Eye (tissue), 1 donor: ENCODE measurements at regions not wholly inside any gene's neighbourhood (a gene's known extent, or its start where the extent isn't known, plus 50 kb on each side); places are given as distances from the start of the nearest gene placed in this dataset.
A peak's percentile ranks its signal among the peaks of the same experiment; 100 is the strongest.
"Not testable (repeated sequence)": the region's sequence is repeated elsewhere in the genome, so short reads cannot be mapped to it uniquely, and the experiment has no call there.

ENCODE experiments used
- DNase-seq: peaks from one replicate; pipeline ENCODE4 v3.0.0-alpha.2; 2015

GRCh38 chr5:99553211-99553810 lies 624.5 kb upstream of the CHD1 start:
- DNase-seq: no peak

- no peak for DNase-seq
Observed at GRCh38 chr5:99544356-99544755, 615.5 kb upstream of the CHD1 start.

GRCh38 chr5:99543841-99544240 lies 615.0 kb upstream of the CHD1 start:
- DNase-seq: no peak

GRCh38 chr5:99534241-99534640 lies 605.4 kb upstream of the CHD1 start:
- not testable (repeated sequence) for DNase-seq

- not testable (repeated sequence) for DNase-seq
Observed at GRCh38 chr5:99521666-99522065, 592.9 kb upstream of the CHD1 start.

GRCh38 chr5:99515864-99516490 lies 587.2 kb upstream of the CHD1 start:
- DNase-seq: peak; percentile 33

GRCh38 chr5:99510237-99510866 lies 581.5 kb upstream of the CHD1 start:
- not testable (repeated sequence) for DNase-seq

GRCh38 chr5:99509064-99509463 lies 580.3 kb upstream of the CHD1 start:
- not testable (repeated sequence) for DNase-seq

- not testable (repeated sequence) for DNase-seq
Observed at GRCh38 chr5:99495456-99495855, 566.6 kb upstream of the CHD1 start.

- DNase-seq: not testable (repeated sequence)
Observed at GRCh38 chr5:99478450-99478849, 549.6 kb upstream of the CHD1 start.

GRCh38 chr5:99473328-99473727 lies 544.5 kb upstream of the CHD1 start:
- peak; percentile 14 for DNase-seq

GRCh38 chr5:99471726-99472125 lies 542.9 kb upstream of the CHD1 start:
- not testable (repeated sequence) for DNase-seq

GRCh38 chr5:99471178-99471577 lies 542.4 kb upstream of the CHD1 start:
- not testable (repeated sequence) for DNase-seq

- DNase-seq: not testable (repeated sequence)
Observed at GRCh38 chr5:99470636-99471035, 541.8 kb upstream of the CHD1 start.

- no peak for DNase-seq
Observed at GRCh38 chr5:99460701-99461100, 531.9 kb upstream of the CHD1 start.

GRCh38 chr5:99453196-99453595 lies 524.4 kb upstream of the CHD1 start:
- no peak for DNase-seq

GRCh38 chr5:99449786-99450185 lies 521.0 kb upstream of the CHD1 start:
- no peak for DNase-seq

GRCh38 chr5:99445805-99446204 lies 517.0 kb upstream of the CHD1 start:
- DNase-seq: no peak

- DNase-seq: no peak
Observed at GRCh38 chr5:99441235-99441634, 512.4 kb upstream of the CHD1 start.

GRCh38 chr5:99438619-99439018 lies 509.8 kb upstream of the CHD1 start:
- no peak for DNase-seq

GRCh38 chr5:99437986-99438385 lies 509.2 kb upstream of the CHD1 start:
- no peak for DNase-seq

GRCh38 chr5:99423396-99423795 lies 494.6 kb upstream of the CHD1 start:
- DNase-seq: not testable (repeated sequence)

GRCh38 chr5:99418640-99419039 lies 489.8 kb upstream of the CHD1 start:
- DNase-seq: not testable (repeated sequence)

- DNase-seq: not testable (repeated sequence)
Observed at GRCh38 chr5:99410386-99410785, 481.6 kb upstream of the CHD1 start.
